GM21447 (cell line): ENCODE measurements at regions not wholly inside any gene's neighbourhood (a gene's known extent, or its start where the extent isn't known, plus 50 kb on each side); places are given as distances from the start of the nearest gene placed in this dataset.

ENCODE experiments used
- ATAC-seq: cut with Tn5 transposase; IDR thresholded peaks from one replicate; pipeline ENCODE4 v1.9.1; 2021; ENCODE audit not compliant: unreplicated experiment

DNA sequence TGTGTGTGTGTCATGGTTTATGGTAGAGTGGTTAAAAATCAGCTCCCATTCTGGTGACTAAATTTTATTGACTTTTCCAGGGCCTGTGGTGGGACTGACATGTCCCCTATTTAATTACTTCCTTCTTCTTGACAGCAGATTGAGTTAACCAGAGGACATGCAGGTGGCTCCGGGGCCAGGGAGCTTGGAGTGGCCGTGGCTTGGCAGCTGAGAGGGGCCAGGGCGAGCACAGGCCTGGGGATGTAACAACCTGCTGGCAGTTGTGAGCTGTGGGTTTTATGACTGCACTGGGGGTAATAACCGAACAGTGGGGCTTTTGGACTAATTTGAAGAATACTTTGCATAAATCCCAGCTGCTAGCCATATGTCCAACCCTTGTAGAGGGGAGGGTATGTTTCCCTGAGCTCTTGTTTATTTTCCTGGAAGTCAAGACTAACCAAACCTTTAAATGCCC lies 186.0 kb downstream of the MID1IP1 start:
- no peak for ATAC-seq

DNA sequence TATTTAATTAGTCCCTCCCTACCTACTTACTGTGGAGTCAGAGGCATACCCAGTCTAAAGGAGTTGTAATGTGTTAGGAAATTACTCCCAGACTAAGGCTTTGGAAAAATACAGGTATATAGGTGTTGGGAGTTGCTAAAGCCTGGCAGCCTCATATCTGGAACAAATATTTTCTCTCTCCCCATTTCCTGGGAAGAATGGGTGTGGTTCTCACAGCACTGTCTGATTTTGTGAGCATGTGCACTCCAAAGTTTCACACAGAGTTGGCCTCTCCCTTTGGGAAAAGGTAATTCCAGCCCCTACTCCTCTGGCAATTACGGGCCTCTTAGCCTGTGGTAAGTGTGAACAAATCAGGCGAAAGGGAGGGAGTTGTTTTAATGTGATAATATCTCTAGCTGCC lies 187.0 kb downstream of the MID1IP1 start:
- no peak for ATAC-seq

DNA sequence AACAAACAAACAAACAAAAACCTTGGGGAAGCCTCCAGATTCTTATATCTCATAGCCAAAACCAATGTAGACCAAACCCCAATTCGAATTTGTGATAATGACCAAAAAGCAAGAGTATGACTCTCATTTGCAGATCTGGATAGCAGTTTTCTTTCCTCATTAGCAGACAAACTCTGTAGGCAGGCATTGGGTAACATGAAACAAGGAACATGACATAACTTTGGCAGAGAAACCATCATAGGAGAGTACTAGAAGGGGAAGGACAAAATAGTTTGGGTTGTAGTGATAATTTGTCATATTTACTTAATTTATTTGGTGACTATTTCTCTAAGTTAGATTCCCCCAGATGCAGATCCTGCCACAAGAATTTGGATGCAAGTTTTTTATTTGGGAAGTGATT lies 187.8 kb downstream of the MID1IP1 start:
- no peak for ATAC-seq

DNA sequence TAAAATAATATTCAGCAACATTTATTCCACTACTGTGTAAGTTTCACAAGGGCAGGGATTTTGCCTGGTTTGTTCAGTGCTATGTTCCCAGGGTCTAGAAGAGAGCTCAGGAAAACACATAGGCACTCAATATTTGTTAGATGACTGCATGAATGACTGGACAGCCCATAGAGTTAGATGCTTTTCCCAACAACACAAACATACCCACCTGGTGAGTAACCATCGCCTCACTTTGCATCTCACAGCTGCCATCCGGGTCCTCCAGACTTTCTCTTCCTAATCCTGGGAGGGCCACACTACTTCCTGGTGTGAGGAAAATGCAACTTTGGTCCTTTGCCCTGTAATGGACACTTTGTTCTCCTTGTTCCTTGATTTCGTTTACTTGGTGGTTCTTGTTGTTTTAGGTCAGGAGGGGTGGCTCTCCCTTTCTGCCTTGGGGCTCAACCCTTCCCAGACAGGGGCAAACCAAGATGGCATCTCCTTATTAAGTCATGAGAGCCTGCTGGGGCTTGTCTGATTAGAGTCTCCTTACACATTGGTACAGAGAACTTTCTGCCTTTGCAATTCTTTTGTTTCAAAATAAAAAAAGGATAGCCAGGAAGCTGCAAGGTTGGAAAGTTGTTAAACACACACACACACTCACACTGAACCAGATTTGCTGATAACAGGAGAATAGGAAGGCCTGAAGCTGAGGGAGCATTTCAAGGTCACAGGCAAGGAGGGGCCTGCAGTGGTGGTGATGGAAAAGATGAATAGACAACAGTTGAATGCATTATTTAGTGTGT lies 190.6 kb downstream of the MID1IP1 start:
- no peak for ATAC-seq

DNA sequence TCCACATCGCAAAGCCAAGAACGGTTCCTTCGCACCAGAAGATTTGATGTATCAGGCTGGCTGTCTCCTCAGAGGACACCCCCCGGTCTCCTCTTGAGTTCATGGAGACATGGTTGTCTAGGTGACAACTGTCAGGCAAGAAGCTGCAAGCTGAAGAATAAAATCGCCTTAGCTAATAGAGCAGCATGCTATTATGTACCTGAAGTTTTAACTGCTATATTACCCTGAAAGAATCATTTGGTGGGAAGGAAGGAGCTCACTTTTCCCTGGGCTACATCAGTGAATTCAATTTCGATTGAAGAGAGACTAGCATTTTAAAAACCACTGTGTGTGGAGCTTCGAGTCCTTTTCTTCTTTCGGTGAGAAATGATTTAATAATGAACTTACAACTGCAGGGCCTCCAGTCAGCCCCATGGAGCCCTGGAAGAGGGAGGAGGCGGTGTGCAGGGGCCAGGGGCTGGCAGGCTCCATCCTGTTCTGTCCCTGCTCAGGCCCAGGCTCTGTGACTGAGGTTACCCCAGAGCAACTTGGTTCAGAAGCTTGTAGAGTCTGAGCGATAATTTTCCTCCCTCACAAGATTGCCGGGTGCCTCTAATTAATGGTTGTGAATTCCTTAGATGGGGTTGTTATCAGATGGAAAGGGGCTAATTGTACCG lies 191.3 kb downstream of the MID1IP1 start:
- no peak for ATAC-seq

DNA sequence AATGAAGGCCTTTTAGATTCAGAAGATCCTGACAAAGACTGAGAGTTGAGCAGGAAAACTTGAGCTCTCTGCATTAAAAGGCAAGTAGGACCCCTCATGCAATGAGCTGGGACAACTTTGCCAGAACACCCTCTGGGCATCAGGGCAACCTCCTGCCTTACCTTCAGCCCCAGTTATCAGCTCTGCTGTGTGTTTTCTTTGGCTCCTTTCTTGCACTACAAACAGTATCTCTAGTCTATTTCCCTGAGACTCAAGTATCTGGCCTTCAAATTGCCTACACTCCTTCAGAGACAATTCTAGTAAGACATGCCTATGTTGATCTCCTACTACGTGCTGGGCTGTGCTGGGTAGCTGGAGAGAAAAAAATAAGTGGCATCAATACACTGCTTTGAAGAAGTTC lies 192.2 kb downstream of the MID1IP1 start:
- ATAC-seq, result no peak

DNA sequence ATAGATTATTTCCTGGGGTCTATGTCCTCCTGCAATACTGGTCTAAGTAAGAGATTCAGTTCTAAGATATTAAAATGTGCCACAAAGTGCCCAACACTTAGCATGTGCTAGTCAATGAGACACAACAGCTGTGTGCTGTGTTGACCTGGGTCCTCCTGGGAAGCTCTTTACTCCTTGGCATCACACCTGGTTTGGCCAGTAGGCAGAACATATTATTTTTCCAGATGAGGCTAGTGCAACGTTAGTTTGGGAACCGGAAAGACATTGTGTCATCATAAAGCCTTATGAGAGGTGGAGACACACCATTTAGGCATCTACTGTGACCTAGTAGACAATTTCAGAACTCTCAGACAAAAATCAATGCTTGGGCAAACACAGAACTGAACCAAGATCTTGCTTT lies 197.8 kb downstream of the MID1IP1 start:
- no peak for ATAC-seq

DNA sequence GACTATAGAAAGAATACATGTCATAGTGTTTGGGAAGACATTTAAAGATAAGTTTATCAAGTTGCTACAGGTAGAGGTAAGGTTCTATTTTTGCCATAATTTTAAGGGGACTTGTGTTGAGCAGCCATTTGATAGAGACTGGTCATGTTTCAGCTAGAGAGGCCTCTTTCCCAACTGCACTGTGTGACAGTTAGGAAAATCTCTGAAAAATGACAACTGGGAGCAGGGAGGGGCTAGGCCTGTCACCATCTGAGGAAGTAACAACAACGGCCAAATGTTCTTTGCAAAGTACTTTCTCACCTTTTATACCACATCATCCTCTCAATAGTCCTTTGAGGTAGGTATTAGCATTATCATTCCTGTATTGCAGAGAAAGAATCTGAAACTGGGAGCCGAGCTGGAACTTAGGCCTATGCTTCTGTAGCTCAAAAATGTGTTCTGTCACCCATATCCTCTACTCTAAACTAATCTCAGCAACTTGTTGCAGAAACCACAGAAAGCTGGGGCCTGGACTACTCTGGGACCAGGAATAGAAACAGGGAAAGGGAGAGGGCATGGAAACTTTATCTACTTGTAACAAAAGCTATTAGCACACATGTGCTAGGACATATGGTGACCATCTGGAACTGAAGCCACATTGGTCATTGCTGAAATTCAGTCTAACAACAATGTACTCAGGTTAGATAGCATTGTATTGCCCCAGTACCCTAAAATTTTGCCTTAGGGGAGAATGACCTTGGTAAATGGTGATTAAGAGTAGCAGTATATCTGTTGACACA lies 198.9 kb downstream of the MID1IP1 start:
- no peak for ATAC-seq

DNA sequence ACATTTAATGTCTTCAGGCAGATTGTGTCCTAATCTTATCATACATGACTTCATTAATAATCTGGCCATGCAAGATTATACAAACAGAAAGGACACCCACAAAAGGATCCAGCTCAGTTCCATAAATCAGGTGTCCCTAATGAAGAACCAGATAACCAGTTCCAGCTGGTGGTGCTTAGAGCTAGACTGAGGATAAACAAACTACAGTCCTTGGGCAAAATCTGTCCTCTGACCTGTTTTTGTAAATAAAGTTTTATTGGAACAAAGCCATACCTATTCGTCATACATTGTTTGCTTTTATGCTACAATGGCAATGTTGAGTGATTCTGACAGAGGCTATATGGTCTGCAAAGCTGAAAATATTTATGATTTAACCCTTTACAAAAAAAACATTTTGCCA lies 199.5 kb downstream of the MID1IP1 start:
- ATAC-seq, result no peak

DNA sequence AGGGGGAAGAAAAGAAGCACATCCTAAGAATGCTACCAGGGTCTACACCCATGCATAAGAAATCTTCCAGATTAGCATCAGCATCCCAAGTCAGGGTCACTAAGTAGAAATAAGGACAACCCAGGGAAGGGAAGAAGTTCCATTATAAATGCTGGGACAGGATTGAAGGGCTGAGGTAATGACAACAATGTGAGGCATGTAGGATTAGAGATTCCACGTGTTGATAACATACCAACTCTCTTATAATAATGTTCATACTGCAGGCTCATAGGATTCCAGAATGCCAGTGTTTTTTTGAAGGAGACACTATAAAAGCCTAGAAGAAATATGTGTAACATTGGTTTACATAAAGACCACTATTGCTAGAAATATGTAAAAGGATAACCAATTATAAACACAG lies 201.2 kb downstream of the MID1IP1 start:
- no peak for ATAC-seq

DNA sequence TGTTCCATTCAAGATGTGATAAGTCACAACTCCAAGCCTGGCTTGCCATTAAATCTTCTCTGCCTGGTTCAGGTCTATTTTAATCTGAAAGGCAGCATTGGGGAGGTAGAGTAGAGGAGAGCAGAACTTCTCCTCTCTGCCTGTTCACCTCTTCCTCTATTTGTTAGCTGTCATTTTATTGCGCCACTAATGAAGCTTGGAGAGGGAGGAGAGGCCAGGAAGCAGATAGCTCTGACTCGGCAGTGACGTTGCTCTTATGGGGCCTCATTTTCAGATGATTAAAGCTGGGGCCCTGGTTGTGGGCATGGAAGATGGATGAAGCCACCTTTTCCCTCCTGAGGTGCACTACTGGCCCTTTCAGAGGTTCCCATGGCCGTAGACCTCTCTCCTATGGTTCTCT lies 207.3 kb downstream of the MID1IP1 start:
- no peak for ATAC-seq

DNA sequence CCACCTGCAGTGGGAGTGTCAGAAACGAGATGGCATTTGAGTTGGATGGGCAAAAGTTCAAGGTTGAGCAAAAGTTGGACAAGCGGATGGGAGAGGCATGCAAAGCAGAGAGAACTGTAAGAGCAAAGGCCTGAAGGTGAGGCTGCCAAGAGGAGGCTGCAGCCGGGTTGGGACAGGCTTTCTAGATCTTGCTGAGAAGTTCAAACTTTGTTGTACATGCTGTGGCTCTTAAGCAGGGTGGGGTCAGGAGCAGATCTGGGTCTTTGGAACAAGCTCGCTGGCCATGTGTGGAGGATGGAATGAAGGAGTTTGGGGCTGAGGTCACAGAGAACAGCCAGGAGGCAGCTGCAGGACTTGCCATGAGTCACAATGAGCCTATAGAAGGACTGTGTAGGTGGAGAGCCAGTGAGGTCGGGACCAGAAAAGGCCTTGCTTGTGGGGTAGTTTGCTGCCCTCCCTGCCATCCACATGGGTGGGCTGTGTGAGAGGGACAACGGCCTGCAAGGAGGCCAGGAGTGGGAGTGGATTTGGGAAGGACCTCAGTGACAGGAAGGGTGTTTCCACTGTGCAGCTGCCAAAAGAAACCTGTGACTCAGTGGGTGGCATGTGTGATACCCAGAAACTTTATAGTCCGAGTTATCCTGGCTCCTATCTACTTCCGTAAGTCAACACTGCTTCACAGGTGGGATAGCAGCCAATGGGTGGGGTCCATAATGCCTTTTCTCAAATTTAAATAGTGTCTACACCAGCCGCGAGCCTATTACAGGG lies 210.4 kb downstream of the MID1IP1 start:
- ATAC-seq, result no peak

DNA sequence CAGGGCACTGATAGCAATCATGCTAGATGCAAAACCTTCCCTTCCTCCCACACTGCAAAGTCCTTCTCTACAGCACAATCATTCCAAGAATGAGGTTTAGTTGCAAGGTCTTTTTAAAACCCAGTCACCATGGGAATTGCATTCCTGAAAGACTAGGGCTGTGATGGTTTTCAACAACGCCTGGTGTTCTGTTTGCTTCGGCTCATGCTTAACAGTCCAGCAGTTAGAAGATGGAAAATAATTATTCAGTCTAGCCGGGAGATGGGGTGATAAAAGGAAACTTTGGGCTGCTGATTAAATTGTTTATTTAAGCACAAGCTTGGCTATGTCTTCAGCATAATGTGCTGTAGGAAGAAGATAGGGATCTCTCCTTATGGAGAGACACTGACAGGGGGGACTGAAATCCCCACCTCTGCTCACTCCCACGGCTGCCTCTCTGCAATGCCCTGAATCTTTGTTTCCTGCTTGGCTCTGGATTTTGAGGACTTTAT lies 211.4 kb downstream of the MID1IP1 start:
- no peak for ATAC-seq

DNA sequence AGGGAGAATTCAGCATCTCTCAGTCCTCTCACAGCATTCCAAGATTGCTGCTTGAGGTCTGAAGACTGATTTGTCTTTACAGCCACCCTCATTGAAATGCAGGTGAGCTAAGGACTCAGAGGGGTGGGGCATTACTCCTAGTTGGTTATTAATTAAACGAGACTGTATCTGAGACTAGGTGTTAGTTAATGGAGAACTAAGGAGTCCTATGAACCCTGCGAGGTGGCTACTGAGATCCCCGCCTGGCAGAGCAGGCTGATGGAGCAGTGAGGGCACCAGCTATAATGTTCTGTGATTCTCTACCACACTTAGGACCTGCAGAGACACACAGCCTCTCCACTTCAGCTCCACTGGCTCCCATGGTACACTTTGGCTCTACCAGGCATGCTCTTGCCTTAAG lies 215.3 kb downstream of the MID1IP1 start:
- ATAC-seq, result no peak

DNA sequence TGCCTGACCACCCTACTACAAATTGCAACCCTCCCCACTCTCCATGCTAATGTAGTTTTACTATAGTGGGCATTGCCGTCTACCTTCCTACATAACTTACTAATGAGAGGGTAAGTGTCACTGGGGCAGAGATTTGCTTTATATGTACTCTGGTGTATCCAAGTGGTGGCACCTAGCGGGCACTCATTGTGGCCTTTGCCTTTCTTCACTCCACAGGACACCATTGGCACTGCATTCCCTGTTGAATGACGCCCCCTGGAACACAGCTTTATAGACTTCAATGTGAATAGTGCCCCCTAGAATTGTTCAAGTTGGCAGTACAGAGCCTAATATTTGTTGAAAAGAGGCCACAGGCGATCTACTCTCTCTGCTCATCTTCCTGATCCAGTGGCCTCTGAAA lies 215.8 kb downstream of the MID1IP1 start:
- no peak for ATAC-seq

DNA sequence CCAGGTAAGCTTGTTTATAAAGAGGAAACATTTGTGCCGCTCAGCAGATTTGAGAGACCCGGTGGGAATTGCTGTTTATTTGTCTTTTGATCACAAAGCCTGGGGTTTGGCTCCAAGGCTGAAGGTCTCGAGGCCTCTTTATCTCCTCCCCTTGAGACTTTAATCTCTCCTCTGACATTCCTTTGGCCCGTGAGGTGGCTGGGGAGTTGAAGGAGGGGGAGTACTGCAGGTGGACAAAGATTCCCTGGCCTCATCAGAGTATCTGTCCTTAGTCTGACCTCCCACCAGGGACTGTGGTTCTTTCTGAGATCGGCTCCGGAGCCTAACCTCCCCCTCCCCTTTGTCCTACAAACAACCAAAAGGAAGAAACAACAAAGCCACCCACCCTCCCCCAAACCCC lies 216.5 kb downstream of the MID1IP1 start:
- ATAC-seq, result no peak

DNA sequence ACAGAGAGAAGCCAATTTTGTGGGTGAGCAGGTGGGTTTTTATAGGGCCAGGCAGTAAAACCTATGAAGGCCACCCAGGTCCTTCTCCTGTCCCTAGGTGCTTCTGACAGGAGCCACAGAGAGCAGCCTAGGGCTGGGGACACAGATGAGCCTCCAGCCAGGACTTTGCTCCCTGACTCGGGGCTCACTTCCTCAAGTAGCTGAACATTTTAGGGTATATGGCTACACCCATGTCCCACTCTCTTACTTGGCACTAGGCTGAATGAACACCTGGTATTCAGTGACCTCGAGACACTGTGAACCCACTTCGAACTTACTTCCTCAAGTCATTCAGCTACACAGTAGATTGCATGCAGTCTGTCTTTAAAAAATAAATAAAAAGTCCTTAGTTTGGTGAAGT lies 217.3 kb downstream of the MID1IP1 start:
- no peak for ATAC-seq

DNA sequence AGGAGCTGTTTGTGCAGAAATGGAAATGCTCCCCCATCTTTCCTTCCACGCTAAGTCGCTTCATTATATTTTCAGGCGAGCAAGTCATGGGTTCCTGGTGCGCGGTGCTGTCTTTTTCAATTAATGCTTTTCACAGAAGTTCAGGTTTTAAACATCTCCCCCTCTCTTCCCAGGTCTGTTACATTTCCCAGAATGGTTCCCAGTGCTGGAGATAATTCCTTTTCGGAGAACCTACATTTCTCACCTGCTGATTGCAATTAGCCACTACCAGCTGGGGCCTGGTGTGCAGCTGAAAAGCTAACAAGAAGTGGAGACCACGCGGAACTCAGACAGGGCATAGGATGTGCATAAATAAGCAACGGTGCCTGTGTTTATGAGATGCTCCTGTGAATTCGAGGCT lies 217.8 kb downstream of the MID1IP1 start:
- ATAC-seq, result no peak

DNA sequence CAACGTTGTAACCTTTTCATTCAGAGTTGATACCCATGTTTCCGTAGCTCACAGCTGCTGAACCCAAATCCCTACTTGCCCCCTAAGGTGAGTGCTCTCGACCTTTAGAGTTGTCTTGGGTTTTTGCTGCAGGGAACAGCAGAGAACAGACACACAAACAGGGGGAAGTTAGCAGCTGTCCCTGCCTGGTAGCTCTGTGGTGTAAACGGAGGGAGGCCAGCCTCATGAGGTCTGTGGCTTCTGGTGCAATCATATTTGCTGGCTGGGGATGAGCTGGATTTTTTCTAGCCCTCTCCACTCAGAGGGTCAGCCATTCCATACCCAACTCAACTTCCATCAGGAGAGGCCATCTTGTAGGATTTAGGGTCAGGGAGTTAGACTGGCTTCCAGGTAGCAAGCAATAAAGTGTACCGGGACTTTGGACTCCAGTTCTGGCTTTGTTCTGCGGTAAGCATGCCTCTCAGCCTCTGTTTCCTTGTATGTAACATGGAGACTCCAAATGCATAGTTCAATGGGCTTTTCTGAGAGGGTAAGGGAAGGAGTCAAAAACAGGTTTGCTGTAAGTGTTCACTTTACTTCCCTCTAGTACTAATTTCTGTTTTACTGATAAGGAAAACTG lies 218.9 kb downstream of the MID1IP1 start:
- ATAC-seq, result no peak

DNA sequence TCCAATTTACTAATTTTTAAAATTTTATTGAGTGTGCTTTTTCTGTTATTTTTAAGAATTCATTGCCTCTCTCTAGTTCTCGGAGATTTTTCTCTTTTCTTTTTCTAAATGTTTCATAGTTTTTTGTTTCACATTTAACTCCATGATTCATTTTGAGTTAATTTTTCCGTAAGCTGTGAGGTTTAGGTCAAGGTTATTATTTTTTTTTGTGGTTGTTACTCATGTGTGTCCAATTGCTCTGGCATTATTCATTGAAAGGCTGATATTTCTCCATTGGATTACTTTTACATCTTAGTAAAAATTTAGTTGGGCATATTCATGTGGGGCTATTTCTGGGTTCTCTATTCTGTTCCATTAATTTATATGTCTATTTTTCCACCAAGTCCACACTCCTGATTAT lies 220.8 kb downstream of the MID1IP1 start:
- ATAC-seq, result no peak

DNA sequence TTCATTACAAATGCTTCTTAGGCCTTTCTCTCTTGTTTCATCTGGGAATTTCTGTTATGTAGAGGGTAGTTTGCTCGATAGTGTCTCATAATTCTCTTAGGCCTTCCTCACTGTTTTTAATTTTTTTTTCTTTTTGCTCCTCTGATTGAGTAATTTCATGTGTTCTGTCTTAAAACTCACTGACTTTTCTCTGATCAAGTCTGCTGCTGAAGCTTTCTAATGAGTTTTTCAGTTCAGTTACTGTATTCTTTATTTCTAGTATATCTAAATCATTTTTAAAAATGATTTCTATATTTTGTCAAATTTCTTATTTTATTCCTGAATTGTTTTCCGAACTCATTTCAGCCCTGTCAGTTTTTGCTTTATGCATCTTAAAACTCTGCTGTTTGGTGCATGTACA lies 228.0 kb downstream of the MID1IP1 start:
- ATAC-seq, result no peak
